Fibroblast of the aortic adventitia (primary cell): ENCODE measurements at regions not wholly inside any gene's neighbourhood (a gene's known extent, or its start where the extent isn't known, plus 50 kb on each side); places are given as distances from the start of the nearest gene placed in this dataset.

Experiments used
- DNase-seq: peaks from one replicate; pipeline ENCODE4 v3.0.0-alpha.2; 2010; ENCODE audit warnings: low read depth
- H3K4me3 ChIP-seq: 2 replicates; pipeline ENCODE4 v1.5.1; 2011; ENCODE audit warnings: low read depth, mild to moderate bottlenecking, control low read depth, low read length, moderate library complexity
- TF ChIP-seq, protein P1 (sequence below): IDR thresholded peaks from 2 replicates; pipeline ENCODE4 v1.5.1; 2011; ENCODE audit warnings: mild to moderate bottlenecking, low read length, control low read depth, inconsistent platforms; ENCODE audit not compliant: insufficient read depth

DNA sequence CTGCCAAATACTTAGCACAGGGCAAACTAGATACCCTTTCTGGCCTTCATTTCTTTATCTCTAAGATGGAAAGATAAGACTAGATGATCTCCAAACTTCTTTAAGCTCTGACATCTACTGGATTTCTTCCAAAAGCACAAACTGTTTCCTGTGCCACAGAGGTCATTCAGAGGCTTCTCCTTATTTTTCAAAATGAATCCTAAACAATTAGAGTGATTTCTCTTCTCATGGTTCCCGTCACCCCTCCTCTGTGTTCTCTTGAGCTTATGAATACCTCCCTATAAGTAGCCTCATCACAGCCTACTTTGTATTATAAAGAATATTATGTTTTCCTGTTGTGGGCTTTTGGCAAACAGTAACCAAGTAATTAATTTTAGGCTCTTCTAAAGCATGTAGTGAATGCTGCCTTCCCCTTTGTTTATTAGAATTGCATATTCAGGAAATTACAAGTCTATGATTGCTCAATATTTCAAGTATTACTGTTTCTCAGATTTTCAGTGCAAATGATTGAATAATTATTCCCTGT is 179.5 kb downstream of the REEP3 start:
- H3K4me3 ChIP-seq: peak overlapping the region; percentile 14

DNA sequence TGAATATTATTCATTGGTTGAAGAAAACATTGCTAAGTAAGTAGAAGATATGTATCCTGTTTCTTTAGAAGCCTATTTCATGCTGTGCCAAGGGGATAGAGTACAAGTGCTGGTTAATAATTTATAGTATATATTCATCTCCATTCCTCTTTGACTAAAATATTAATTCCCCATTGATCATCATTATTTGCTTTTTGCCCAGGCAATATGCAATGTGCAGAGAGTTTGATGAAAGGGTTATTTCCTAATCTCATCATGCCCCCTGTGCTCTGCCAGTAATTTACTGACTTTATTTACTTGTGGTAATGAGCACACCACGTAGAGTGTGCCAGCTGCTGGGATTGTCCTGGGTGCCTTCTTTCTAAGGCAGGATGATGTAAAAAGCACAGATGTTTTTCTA is 180.9 kb downstream of the REEP3 start:
- H3K4me3 ChIP-seq: no peak overlapping the region
- DNase-seq: no peak
- TF ChIP-seq, protein P1, sequence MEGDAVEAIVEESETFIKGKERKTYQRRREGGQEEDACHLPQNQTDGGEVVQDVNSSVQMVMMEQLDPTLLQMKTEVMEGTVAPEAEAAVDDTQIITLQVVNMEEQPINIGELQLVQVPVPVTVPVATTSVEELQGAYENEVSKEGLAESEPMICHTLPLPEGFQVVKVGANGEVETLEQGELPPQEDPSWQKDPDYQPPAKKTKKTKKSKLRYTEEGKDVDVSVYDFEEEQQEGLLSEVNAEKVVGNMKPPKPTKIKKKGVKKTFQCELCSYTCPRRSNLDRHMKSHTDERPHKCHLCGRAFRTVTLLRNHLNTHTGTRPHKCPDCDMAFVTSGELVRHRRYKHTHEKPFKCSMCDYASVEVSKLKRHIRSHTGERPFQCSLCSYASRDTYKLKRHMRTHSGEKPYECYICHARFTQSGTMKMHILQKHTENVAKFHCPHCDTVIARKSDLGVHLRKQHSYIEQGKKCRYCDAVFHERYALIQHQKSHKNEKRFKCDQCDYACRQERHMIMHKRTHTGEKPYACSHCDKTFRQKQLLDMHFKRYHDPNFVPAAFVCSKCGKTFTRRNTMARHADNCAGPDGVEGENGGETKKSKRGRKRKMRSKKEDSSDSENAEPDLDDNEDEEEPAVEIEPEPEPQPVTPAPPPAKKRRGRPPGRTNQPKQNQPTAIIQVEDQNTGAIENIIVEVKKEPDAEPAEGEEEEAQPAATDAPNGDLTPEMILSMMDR: no peak

More for the DNA sequence above, 179.5 kb downstream of the REEP3 start:
- DNase-seq: peak; percentile 48
- TF ChIP-seq, protein P1: no peak

DNA sequence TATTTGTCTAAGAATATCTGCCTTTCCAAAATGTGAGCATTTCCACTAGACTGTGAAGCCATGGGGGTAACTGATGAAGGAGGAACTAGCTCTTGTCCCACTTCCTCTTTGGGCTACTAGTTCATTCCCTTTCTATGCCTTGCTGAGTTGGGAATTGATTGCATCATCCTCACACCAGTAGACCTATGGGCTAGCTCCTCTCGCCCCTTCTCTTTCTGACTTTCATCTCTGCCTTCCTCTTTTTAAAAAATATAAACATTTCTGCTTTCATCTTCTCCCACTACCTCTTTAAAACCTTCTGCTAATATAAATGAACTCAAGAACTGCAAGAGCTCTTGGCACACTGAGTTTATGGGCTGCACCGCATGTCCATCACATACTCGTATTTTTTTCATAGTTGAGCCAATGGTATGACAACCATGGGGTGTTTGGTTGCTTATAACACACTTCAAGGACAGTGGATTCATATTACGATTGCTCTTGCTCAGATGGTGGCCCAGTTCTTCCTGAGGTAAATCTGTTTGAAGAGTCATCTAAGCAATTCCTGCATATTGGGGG is 182.0 kb downstream of the REEP3 start:
- peak; percentile 47 for DNase-seq
- H3K4me3 ChIP-seq: no peak overlapping the region
- TF ChIP-seq, protein P1: no peak

DNA sequence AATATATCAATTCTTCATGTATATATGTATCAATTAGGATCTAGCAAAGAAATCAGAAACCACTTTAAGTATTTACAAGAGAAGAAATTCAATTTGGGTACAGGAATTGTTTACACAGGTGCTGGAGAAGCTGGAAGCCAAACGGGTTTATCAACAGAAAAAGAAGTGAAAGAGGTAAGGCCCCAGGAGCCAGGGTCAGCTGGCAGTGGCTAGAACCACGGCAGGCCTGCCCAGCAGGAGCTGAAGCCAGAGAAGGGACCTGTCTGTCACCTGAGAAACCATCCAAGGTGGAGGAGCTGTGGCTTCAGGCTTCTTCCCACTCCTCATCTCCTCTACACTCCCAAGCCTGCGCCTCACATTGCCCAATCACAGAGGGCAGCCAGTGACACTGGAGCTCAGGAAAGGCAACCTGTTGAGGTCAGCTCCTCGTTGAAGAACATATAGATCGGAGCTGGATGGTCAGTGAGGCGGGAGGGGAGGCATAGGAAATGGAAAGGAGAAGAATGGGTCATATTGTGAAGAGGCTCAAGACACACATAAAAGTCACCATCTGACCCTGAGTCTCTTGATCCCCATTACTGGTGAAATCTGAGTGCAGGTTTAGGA is 182.6 kb downstream of the REEP3 start:
- no peak overlapping the region for H3K4me3 ChIP-seq
- TF ChIP-seq, protein P1: no peak
- DNase-seq: no peak

DNA sequence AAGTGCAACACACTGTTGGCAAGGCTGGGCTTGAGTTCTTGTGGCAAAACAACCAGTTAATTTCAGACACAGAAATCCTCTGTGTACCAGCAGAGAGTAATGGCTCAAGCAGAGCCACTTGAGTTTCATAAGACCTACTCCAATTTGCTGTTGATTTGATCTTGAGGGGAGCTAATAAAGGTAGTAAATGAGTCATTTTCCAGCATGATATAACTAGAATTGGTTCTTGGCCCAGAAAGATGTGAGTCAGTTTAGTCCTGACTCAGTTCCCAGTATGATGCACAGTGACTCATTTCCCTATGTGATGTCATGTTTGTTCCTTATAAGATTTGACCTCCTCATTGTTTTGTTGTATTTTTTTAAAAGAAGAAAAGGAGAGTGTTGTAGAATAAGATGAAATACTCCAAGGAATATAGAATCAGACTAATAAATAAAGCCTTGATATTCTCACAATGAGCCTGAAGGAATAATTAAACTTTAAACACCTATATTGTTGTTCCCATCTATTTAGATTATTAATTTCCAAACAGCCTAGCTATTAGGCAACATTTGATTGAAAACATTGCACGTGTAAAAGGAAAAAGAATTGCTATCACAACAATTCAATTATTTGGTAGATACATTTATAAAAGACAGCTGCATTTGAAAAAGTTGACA is 186.2 kb downstream of the REEP3 start:
- no peak overlapping the region for H3K4me3 ChIP-seq
- TF ChIP-seq, protein P1: no peak
- DNase-seq: peak; percentile 99

DNA sequence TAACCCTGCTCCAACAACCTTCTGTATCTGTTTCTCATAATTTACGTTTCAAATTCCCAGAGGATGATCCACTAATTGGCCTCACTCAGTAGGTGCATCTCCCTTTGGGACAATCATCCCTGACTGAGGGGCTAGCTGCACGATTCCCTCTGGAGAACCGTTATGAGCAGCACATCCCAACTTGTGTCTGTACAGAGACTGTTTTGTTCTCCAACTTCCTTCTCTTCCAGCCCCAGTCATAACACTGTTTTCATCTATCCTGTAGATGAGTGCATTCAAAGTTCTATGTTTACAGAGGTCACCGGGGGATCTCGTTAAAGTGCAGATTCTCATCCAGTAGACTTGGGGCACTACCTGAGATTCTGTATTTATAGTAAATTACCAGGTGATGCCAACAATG is 187.2 kb downstream of the REEP3 start:
- H3K4me3 ChIP-seq: no peak overlapping the region
- no peak for DNase-seq
- TF ChIP-seq, protein P1: no peak
